ENCODE measurements at regions not wholly inside any gene's neighbourhood (a gene's known extent, or its start where the extent isn't known, plus 50 kb on each side); places are given as distances from the start of the nearest gene placed in this dataset.

DNA sequence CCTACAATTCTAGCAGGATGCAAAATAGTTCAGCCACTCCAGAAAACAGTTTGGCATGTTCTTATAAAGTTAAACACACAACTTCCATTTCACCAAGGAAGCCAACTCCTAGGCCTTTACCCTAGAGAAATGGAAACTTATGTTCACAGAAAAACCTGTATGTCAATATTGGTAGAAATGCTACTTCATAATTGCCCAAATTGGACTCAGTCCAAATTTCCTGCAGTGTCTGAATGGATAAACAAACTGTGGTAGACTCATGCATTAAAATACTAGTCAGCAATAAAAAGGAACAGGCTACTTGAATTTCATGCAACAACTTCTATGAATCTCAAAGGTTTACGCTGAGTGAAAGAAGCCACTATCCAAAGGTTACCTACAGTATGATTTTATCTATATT, 1738.8 kb upstream of the IGFBP7 start:
- TF ChIP-seq POLR2AphosphoS5 (IDR thresholded peaks at IDR 0.05; ENCODE audit: low read depth, low read length) (no peak), TCF7L2 (IDR thresholded peaks at IDR 0.05; ENCODE audit: low read depth, low read length) (no peak)
- TF ChIP-seq, protein P1, sequence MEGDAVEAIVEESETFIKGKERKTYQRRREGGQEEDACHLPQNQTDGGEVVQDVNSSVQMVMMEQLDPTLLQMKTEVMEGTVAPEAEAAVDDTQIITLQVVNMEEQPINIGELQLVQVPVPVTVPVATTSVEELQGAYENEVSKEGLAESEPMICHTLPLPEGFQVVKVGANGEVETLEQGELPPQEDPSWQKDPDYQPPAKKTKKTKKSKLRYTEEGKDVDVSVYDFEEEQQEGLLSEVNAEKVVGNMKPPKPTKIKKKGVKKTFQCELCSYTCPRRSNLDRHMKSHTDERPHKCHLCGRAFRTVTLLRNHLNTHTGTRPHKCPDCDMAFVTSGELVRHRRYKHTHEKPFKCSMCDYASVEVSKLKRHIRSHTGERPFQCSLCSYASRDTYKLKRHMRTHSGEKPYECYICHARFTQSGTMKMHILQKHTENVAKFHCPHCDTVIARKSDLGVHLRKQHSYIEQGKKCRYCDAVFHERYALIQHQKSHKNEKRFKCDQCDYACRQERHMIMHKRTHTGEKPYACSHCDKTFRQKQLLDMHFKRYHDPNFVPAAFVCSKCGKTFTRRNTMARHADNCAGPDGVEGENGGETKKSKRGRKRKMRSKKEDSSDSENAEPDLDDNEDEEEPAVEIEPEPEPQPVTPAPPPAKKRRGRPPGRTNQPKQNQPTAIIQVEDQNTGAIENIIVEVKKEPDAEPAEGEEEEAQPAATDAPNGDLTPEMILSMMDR (IDR thresholded peaks at IDR 0.05) = no peak
- TF ChIP-seq, protein P2, sequence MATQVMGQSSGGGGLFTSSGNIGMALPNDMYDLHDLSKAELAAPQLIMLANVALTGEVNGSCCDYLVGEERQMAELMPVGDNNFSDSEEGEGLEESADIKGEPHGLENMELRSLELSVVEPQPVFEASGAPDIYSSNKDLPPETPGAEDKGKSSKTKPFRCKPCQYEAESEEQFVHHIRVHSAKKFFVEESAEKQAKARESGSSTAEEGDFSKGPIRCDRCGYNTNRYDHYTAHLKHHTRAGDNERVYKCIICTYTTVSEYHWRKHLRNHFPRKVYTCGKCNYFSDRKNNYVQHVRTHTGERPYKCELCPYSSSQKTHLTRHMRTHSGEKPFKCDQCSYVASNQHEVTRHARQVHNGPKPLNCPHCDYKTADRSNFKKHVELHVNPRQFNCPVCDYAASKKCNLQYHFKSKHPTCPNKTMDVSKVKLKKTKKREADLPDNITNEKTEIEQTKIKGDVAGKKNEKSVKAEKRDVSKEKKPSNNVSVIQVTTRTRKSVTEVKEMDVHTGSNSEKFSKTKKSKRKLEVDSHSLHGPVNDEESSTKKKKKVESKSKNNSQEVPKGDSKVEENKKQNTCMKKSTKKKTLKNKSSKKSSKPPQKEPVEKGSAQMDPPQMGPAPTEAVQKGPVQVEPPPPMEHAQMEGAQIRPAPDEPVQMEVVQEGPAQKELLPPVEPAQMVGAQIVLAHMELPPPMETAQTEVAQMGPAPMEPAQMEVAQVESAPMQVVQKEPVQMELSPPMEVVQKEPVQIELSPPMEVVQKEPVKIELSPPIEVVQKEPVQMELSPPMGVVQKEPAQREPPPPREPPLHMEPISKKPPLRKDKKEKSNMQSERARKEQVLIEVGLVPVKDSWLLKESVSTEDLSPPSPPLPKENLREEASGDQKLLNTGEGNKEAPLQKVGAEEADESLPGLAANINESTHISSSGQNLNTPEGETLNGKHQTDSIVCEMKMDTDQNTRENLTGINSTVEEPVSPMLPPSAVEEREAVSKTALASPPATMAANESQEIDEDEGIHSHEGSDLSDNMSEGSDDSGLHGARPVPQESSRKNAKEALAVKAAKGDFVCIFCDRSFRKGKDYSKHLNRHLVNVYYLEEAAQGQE (IDR thresholded peaks at IDR 0.05; ENCODE audit: insufficient read depth in 1 of 2, low read depth in 2 of 2, low read length in 1 of 2) = no peak
